ENCODE measurements at regions not wholly inside any gene's neighbourhood (a gene's known extent, or its start where the extent isn't known, plus 50 kb on each side); places are given as distances from the start of the nearest gene placed in this dataset.
"Not testable (repeated sequence)": the region's sequence is repeated elsewhere in the genome, so short reads cannot be mapped to it uniquely, and the experiment has no call there.

- DNase-seq (ENCODE audit: low read depth in 2 of 2) = no peak
Measured at GRCh38 chr10:3877211-3878000, 92.4 kb upstream of the KLF6 start.

DNA sequence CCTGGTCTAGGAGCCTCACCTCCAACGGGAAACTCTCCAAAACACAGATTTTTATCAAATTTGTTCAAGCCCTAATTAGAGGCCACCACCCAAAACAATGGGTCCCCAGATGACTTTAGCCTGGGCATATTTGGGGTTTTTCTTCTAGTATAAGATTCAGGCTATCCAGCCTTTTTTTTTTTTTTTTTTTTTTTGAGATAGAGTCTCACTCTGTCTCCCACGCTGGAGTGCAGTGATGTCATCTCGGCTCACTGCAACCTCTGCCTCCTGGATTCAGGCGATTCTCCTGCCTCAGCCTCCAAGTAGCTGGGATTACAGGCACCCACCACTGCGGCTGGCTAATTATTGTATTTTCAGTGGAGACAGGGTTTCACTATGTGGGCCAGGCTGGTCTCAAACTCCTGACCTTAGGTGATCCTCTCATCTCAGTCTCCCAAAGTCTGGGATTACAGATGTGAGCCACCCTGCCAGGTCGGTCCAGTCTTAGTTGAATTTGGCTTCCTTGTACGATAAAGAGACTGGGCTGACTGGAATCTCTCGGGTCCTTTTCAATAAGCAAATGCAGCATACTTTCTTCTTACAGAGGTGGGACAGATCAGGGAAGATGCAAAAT, 91.4 kb upstream of the KLF6 start:
- DNase-seq (ENCODE audit: low read depth in 2 of 2) = no peak

- DNase-seq (ENCODE audit: low read depth in 2 of 2) = no peak
Measured at GRCh38 chr10:3875842-3876235, 90.8 kb upstream of the KLF6 start.

- DNase-seq (ENCODE audit: low read depth in 2 of 2) = no peak
Measured at GRCh38 chr10:3874990-3875841, 90.2 kb upstream of the KLF6 start.

DNA sequence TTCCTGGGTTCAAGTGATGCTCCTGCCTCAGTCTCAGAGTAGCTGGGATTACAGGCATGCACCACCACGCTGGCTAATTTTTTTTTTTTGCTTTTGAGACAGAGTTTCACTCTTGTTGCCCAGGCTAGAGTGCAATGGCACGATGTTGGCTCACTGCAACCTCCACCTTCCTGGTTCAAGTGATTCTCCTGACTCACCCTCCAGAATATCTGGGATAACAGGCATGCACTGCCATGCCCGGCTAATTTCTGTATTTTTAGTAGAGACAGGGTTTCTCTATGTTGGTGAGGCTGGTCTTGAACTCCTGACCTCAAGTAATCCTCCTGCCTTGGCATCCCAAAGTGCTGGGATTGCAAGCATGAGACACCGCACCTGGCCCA, 89.6 kb upstream of the KLF6 start:
- not testable (repeated sequence) for DNase-seq (ENCODE audit: low read depth in 2 of 2)

- DNase-seq (ENCODE audit: low read depth in 2 of 2) = no peak
Measured at GRCh38 chr10:3873728-3874461, 88.9 kb upstream of the KLF6 start.

DNA sequence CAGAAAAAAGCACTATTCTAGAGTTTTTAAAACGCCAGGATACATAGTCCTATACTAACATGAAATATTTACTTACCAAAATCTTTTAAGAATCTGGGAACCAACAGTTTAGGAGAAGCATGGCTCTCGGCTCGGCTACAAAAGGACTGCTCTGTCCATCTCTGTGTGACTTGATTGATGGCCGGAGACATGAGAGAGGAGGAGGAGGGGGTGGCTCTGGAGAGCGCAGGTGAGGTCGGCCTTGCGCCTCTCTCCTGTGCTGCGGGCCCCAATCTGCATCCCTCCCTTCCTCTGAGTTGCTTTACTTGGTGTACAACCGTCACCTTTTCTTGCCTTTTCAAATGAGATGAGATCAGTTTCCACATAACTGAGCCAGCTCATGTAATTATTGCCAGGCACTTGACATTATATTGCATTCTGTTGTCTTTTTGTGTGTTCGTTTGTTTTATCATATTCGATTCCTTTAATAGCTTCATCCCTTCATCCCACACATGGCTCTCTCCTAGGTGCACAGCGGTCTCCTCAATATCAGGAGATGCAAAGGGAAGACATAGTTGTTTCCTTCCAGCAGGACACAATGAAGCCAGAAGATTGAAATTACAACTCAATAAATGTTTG, 87.8 kb upstream of the KLF6 start:
- no peak for DNase-seq (ENCODE audit: low read depth in 2 of 2)

DNA sequence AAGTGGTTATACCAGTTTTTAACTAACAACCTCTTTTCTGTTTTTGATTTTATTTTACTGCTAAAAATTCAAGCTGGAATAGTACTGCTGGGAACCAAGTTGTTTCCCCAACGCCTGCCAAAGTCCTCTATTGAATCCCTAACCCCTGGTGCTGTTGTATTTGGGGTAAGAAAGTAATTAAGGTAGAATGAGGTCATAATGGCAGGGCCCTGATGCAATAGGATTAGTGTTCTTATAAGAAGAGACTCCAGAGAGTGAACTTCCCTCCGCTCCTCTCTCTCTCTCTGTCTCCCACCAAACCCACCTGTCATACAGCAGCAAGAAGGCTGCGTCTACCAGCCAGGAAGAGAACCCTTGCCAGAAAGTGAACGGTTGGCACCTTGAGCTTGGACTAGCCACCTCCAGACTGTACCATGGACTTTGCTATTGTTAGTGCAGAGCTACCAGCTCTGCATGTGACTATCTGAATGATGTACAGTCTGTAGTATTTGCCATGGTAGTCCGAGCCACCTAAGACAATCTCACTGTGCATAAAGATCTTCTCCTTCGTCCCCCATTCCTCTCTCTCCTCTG, 86.5 kb upstream of the KLF6 start:
- no peak for DNase-seq (ENCODE audit: low read depth in 2 of 2)

GRCh38 chr10:3869036-3869435, 84.0 kb upstream of the KLF6 start:
- DNase-seq (ENCODE audit: low read depth in 2 of 2) = no peak

DNA sequence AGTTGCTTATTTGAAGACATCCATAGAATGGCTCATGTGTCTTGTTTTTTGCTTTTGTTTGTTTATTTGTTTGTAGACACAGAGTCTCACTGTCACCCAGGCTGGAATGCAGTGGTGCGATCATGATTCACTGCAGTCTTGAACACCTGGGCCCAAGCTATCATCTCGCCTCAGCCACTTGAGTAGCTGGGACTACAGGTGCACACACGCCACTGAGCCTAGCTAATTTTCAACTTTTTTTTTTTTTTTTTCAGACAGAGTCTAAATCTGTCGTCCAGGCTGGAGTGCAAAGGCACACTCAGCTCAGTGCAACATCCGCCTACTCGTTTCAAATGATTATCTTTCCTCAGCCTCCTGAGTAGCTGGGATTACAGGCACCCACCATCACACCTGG, 83.3 kb upstream of the KLF6 start:
- no peak for DNase-seq (ENCODE audit: low read depth in 2 of 2)

- DNase-seq (ENCODE audit: low read depth in 2 of 2) = no peak
Measured at GRCh38 chr10:3867454-3868270, 82.7 kb upstream of the KLF6 start.

DNA sequence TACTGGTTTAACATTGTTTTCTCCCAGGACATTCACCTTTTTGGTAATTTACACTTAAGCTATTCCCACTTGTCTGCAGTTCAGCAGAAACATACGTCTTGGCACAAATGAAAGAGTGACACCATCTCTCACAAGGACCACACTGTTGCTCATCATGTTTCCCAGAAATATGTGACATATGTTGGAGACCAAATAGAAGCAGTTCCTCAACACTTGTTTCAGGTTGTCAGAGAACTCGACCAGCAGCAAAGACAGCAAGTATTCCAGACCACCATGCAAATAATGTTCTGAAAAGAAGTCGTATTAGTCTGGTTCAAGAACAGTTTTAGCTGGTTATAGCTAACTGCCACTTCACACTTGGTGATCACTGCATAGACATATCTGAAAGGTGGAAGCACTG, 81.3 kb upstream of the KLF6 start:
- DNase-seq (ENCODE audit: low read depth in 2 of 2) = no peak

- no peak for DNase-seq (ENCODE audit: low read depth in 2 of 2)
Measured at GRCh38 chr10:3865565-3865964, 80.6 kb upstream of the KLF6 start.

- no peak for DNase-seq (ENCODE audit: low read depth in 2 of 2)
Measured at GRCh38 chr10:3861795-3862194, 76.8 kb upstream of the KLF6 start.

DNA sequence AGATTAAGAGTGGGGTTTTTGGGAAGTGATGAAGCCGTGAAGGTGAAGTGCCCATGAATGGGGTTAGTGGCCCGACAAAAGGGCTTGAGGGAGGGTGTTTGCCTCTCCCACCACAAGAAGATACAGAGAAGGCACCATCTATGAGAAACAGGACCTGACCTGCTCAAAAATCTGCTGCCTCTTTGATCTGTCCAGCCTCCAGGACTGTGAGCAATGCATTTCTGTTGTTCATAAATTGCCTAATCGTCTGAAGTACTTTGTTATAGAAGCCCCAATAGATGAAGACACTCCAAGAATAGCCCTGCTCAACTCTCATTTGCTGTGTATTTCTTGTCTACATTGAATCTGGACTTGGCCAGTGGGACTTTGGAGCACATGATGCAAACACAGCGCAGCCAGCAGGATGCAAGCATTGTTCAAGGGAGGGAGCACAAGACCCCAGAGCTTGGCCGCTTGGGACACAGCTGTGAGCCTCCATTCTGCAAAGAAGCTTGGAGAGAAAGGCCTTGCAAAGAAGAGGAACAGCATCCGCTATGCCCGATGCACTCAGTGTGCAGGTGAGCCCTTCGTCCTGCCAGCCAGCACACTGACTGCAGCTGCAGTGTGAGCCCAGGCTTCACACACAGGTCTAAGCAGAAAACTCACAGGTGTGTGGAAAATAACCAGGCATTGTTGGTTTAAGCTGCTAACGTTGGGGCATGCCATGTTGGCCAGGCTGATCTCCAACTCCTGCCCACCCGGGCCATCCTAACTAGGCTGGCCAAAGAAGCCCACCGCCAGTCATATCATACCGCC, 73.2 kb upstream of the KLF6 start:
- DNase-seq (ENCODE audit: low read depth in 2 of 2) = no peak

DNA sequence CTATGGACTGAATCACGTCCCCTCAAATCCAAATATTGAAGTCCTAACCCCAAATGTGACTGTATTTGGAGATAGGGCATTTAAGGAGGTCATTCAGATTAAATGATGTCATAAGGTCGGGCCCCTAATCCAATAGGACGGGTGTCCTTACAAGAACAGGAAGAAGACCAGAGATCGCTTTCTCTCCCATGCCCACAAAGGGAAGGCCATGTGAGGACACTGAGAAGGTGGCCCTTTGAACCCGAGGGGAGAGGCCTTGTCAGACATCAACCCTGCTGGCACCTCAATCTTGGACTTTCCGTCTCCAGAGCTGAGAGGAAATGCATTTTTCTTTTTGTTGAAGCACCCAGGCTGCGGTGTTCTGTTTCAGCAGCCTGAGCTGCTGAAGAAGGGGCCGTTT, 72.3 kb upstream of the KLF6 start:
- DNase-seq (ENCODE audit: low read depth in 2 of 2) = no peak

DNA sequence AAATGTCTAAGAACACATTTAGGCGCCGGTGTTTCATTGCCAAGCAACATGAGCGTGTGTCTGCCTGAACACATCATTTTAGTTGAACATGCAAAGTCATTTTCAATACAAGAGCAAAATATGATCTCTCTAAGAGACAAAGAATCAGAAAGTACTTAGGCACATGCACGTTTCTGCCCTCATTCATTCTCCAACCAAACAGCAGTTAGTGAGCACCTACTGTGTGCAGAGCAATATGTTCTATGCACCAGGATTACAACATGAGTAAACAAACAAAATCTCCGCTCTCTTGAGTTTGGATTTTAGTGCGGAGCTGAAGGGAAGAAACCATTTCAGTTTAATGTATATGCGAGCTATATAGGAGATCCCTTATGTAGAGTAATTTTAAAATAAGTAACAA, 71.6 kb upstream of the KLF6 start:
- DNase-seq (ENCODE audit: low read depth in 2 of 2) = no peak

DNA sequence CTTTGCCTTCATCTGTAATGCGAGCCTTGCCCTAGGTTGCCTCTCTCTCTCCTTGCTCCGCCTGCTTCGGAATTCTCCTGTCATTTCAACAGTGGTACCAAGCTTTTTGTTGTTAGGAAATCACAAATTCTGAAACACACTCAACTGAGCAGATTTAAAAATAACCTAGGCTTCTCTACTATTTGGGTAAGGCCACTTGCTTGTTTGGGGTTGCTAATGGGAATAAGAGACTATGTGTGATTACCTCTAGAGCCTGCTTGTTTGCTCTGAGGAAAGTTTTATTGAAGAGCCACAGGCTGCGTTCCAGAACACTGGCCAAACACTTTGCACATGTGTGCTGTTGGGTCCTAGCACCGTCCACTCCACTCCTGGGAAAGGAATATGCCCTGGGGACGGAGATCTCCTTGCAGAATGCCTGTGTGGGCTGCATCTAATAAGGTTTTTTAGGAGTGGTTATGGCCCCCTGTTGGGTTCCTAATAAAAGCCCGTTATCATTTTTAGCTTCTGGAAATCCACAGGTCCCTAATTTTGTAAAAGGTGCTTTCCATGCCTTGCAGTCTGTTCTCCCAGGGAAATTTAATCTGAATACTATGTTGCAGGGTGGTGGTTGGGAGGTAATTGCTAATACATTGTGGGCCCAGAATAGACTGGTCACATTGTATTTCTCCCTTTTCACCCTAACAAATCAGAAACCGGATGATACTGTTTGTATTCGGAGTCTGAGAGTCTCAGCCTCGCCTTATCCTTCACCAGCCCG, 68.7 kb upstream of the KLF6 start:
- no peak for DNase-seq (ENCODE audit: low read depth in 2 of 2)

GRCh38 chr10:3853016-3853415, 68.0 kb upstream of the KLF6 start:
- no peak for DNase-seq (ENCODE audit: low read depth in 2 of 2)
